Testis (tissue), 2 donors: ENCODE measurements at regions not wholly inside any gene's neighbourhood (a gene's known extent, or its start where the extent isn't known, plus 50 kb on each side); places are given as distances from the start of the nearest gene placed in this dataset.
"Not testable (repeated sequence)": the region's sequence is repeated elsewhere in the genome, so short reads cannot be mapped to it uniquely, and the experiment has no call there.

ENCODE experiments used
- DNase-seq: peaks from one replicate; pipeline ENCODE4 v3.0.0-alpha.2; 2019
- H3K27ac ChIP-seq, 2 donors: fragments of 200-600 bp; sonication (generic); one replicate each; pipeline ENCODE4 v1.5.1; 2019
- H3K27me3 ChIP-seq: fragments of 200-600 bp; sonication (generic); one replicate; pipeline ENCODE4 v1.5.1; 2019
- H3K36me3 ChIP-seq: fragments of 200-600 bp; sonication (generic); one replicate; pipeline ENCODE4 v1.5.1; 2017; ENCODE audit warnings: low read depth; ENCODE audit errors: missing control alignments
- H3K4me1 ChIP-seq: fragments of 200-600 bp; sonication (generic); one replicate; pipeline ENCODE4 v1.5.1; 2019
- H3K4me3 ChIP-seq, 2 donors: fragments of 200-600 bp; sonication (generic); one replicate each; pipeline ENCODE4 v1.5.1; 2017 to 2019
- H3K9me3 ChIP-seq: fragments of 200-600 bp; sonication (generic); one replicate; pipeline ENCODE4 v1.5.1; 2017
- CTCF ChIP-seq, 3 experiments: fragments of 450-650 bp in 2 of 3; fragments of 200-600 bp in 1 of 3; sonication (generic) in 1 of 3; IDR thresholded peaks; one replicate each; pipeline ENCODE4 v1.5.1; 2016 to 2019; ENCODE audit warnings: antibody characterized with exemption in 3 of 3, mild to moderate bottlenecking in 2 of 3, moderate library complexity in 1 of 3
- POLR2A ChIP-seq: fragments of 450-650 bp; IDR thresholded peaks from one replicate; pipeline ENCODE4 v1.6.1; 2017; ENCODE audit warnings: antibody characterized with exemption, mild to moderate bottlenecking, moderate library complexity
- WGBS, 2 donors: methylation state at CpG; one replicate each; pipeline ENCODE4 v1.1.5; 2018; 5-methylcytosine and 5-hydroxymethylcytosine counted together
- intact Hi-C: fragments of 100-400 bp; cut with DNase I; formaldehyde crosslinking; loops from one replicate; pipeline ENCODE4 v1.15.1; 2023; ENCODE audit warnings: low total_unique reads

DNA sequence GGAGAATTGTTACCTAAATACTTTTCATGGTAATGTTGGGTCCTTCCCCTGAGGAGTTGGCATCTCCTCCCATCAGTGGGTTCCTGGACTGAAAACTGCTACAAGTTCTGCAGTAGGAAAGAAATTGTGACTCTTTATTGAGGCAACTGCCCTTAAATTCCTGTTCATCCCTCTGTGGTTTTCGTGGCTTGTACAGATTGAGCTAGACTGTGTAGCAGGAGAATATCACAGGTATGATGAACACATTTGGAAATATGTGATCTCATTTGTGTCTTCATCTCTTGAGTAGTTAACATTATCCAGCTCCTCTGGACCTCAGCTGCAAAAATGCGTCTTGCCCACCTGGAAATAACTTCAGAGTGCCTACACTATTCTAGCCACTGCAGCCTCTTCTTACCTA is 390.6 kb downstream of the PTPRC start:
- no peaks in the 10 kb centered on the region for H3K36me3 ChIP-seq
- no peak overlapping the region for H3K4me3 ChIP-seq
- WGBS, 2 donors: 95 to 100% methylated on average over 2 of the region's 2 CpGs
- intact Hi-C loops: no loop called here
- no peaks in the 10 kb centered on the region for H3K9me3 ChIP-seq
- no peak overlapping the region for H3K27ac ChIP-seq
- no peaks in the 10 kb centered on the region for H3K4me1 ChIP-seq
- no peak for DNase-seq
- TF ChIP-seq CTCF (IDR thresholded peaks at IDR 0.05) (no peak), POLR2A (no peak)
- no peaks in the 10 kb centered on the region for H3K27me3 ChIP-seq

- intact Hi-C loops: no loop called here
- no peaks in the 10 kb centered on the region for H3K36me3 ChIP-seq
- 73 to 74% methylated on average over 2 of the region's 2 CpGs for WGBS, 2 donors
- no peak overlapping the region for H3K27ac ChIP-seq
- H3K27me3 ChIP-seq: no peaks in the 10 kb centered on the region
- H3K4me3 ChIP-seq: no peak overlapping the region
- no peaks in the 10 kb centered on the region for H3K4me1 ChIP-seq
- no peak for TF ChIP-seq CTCF (IDR thresholded peaks at IDR 0.05)
- DNase-seq: no peak
- H3K9me3 ChIP-seq: no peaks in the 10 kb centered on the region
Observed at GRCh38 chr1:199029855-199030254, 391.0 kb downstream of the PTPRC start.

GRCh38 chr1:199030541-199030940 is 391.7 kb downstream of the PTPRC start:
- H3K9me3 ChIP-seq, H3K27me3 ChIP-seq, H3K36me3 ChIP-seq, H3K4me3 ChIP-seq, DNase-seq, intact Hi-C loops, H3K4me1 ChIP-seq, H3K27ac ChIP-seq: not testable (repeated sequence)
- WGBS, 2 donors: 88 to 93% methylated on average over 2 of the region's 2 CpGs

- H3K4me1 ChIP-seq, H3K4me3 ChIP-seq, intact Hi-C loops, H3K27me3 ChIP-seq, H3K36me3 ChIP-seq, H3K27ac ChIP-seq, DNase-seq, H3K9me3 ChIP-seq: not testable (repeated sequence)
- 83 to 84% methylated on average over 1 of the region's 1 CpG for WGBS, 2 donors
Observed at GRCh38 chr1:199031170-199031569, 392.3 kb downstream of the PTPRC start.

DNA sequence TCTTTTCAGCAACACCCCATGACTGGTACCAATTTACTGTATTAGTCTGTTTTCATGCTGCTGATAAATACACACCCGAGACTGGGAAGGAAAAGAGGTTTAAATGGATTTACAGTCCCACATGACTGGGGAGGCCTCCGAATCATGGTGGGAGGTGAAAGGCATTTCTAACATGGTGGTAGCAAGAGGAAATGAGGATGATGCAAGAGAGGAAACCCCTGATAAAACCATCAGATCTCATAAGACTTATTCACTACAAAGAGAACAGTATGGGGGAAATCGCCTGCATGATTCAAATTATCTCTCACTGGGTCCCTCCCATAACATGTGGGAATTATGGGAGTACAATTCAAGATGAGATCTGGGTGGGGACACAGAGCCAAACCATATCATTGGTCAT is 393.6 kb downstream of the PTPRC start:
- H3K4me1 ChIP-seq, H3K4me3 ChIP-seq, intact Hi-C loops, H3K36me3 ChIP-seq, DNase-seq, H3K27ac ChIP-seq, H3K27me3 ChIP-seq, H3K9me3 ChIP-seq: not testable (repeated sequence)
- 88 to 94% methylated on average over 3 of the region's 3 CpGs for WGBS, 2 donors

GRCh38 chr1:199033661-199034060 is 394.8 kb downstream of the PTPRC start:
- Histone ChIP-seq H3K4me1 (no peaks in the 10 kb centered on the region), H3K9me3 (no peaks in the 10 kb centered on the region), H3K36me3 (no peaks in the 10 kb centered on the region), H3K27ac (no peak overlapping the region), H3K27me3 (no peaks in the 10 kb centered on the region), H3K4me3 (no peak overlapping the region)
- intact Hi-C loops: no loop called here
- DNase-seq: no peak
- TF ChIP-seq CTCF (IDR thresholded peaks at IDR 0.05): no peak
- TF ChIP-seq POLR2A: no peak
